ENCODE measurements at regions not wholly inside any gene's neighbourhood (a gene's known extent, or its start where the extent isn't known, plus 50 kb on each side); places are given as distances from the start of the nearest gene placed in this dataset.

DNA sequence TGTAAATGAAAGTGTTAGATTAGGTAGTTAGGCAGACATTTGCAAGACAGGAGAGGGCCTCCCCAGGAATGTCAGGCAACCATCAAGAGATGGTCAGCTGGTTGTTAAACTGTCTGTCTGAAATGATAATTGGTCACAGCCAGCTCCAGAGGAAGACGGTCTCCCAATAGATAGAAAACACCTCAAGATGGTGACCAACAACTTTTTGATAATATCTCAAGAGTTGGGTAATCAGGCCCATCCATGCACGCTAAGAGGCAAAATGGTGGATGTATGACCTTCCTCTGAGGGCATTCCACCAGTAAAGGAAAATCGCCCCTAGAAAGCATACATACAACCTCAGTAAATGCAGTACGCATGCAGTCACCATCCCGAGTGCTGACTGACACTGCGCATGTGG is 118.2 kb downstream of the MAP3K21 start:
- DNase-seq (ENCODE audit: extremely low read depth, low read depth) = no peak
- TF ChIP-seq, protein P1, sequence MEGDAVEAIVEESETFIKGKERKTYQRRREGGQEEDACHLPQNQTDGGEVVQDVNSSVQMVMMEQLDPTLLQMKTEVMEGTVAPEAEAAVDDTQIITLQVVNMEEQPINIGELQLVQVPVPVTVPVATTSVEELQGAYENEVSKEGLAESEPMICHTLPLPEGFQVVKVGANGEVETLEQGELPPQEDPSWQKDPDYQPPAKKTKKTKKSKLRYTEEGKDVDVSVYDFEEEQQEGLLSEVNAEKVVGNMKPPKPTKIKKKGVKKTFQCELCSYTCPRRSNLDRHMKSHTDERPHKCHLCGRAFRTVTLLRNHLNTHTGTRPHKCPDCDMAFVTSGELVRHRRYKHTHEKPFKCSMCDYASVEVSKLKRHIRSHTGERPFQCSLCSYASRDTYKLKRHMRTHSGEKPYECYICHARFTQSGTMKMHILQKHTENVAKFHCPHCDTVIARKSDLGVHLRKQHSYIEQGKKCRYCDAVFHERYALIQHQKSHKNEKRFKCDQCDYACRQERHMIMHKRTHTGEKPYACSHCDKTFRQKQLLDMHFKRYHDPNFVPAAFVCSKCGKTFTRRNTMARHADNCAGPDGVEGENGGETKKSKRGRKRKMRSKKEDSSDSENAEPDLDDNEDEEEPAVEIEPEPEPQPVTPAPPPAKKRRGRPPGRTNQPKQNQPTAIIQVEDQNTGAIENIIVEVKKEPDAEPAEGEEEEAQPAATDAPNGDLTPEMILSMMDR (IDR thresholded peaks at IDR 0.05; ENCODE audit: low read depth, low read length) = no peak

DNA sequence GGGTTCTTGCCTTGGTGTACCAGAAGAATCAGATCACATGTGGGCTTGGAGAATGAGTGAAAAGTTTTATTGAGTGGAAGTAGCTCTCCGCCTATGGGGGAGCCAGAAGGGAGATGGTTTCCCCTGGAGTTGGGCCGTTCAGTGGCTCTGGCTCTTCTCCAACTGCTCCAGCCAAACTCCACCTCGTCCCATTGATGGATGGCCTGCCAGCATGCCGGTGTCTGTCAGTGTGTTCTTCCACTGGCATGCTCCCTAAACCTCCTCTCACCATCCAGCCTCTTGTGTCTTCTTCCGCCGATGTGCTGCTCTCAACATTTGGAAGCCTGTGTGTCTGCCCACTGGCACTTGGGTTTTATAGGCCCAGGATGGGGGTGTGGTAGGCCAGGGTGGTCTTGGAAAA is 119.4 kb downstream of the MAP3K21 start:
- TF ChIP-seq, protein P1 (IDR thresholded peaks at IDR 0.05; ENCODE audit: low read depth, low read length) = no peak
- DNase-seq (ENCODE audit: extremely low read depth, low read depth) = no peak

DNA sequence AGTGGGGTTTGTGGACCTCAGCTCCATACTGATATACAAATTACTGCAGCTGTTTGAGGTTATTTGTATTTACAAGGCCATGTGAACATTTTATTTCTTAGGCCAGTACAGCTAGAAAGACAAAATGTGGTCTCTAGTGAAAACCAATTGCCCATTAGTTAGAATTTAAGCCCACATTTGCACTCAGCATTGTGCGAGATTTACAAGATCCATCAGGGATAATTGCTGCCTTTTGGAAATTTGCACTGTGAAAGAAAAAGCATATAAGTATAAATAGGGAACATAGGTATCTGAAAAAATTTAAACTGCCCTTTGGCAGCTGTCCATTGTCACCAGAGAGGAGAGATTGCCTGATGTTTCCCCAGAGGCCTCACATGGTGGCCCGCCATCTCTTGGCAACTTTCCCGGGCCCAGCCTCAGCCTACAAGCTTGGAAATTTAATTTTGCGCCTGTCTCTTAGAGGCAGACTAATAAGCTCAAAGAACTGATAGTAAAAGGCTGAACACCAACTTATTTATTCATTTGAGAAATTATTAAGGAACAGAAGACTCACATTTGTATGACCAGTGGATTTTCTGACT is 120.7 kb downstream of the MAP3K21 start:
- TF ChIP-seq, protein P1 (IDR thresholded peaks at IDR 0.05; ENCODE audit: low read depth, low read length) = no peak
- DNase-seq (ENCODE audit: extremely low read depth, low read depth) = no peak

DNA sequence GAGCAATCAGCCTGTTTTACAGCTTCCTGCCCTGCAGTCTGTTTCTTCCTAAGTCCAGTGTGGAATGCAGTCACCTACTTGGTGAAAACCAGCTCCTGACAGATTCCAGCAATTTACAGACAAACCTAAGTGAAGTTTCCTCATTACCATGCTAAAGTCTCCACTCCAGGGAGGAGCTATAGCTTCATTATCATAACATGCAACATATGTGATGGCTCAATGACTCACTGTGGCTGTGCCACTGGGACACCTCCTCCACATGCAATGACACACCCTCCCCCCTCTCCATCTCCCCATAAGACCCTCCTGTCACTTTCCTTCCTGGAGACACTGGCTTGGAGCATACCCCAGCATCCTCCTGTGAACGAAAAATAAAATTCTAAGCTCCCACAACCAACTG is 125.2 kb downstream of the MAP3K21 start:
- DNase-seq (ENCODE audit: extremely low read depth, low read depth) = no peak
- TF ChIP-seq, protein P1 (IDR thresholded peaks at IDR 0.05; ENCODE audit: low read depth, low read length) = no peak

DNA sequence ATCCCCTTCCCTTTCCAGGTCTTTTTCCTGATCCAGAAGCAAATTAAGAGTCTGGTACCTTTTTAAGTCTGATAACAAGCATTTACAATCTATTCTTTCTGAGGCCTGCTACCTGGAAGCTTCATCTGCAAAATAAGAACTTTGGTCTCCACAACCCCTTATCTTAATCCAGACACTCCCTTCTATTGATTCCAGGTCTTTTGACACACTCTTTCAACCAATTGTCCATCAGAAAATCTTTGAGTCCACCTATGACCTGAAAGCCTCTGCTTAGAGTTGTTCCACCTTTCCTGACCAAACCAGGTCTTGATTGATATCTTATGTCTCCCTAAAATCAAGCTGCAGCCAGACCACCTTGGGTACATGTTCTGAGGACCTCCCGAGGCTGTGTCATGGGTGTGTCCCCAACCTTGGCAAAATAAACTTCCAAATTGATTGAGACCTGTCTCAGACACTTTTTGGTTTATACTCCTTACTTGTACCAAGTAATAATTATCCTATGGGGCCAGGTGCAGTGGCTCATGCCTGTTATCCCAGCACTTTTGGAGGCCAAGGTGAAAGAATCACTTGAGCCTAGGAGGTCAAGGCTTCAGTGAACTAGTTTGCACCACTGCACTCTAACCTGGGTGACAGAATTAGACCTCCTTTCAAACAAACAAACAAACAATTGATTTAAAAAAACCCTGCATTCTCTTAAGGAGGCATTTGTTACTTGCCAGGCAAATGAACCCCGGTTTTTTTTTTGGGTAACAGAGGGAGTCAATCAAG is 126.1 kb downstream of the MAP3K21 start:
- TF ChIP-seq, protein P1 (IDR thresholded peaks at IDR 0.05; ENCODE audit: low read depth, low read length) = no peak
- DNase-seq (ENCODE audit: extremely low read depth, low read depth) = no peak

DNA sequence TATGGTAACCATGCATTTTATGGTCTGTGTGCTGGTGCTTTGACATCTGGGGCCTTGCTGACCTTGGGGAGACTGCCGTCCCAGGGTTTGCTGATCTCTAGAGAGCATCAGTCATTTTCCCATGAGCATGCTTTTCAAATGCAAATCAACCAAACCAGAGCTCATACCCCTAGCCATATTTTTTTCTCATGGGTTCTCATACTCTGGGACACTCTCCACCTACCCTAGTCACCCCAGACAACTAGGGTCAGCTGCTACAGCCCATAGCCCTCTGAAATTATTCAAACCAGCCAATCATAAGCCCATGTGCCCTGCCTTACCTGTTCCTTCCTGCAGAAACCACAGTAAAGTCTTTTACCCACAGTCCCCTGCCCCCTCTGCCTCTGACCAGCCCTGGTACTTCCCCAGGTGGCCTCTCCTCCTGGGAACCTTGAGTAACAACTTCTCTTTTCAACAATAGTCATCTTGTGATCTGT is 132.0 kb downstream of the MAP3K21 start:
- TF ChIP-seq, protein P1 (IDR thresholded peaks at IDR 0.05; ENCODE audit: low read depth, low read length) = no peak
- DNase-seq (ENCODE audit: extremely low read depth, low read depth) = no peak

DNA sequence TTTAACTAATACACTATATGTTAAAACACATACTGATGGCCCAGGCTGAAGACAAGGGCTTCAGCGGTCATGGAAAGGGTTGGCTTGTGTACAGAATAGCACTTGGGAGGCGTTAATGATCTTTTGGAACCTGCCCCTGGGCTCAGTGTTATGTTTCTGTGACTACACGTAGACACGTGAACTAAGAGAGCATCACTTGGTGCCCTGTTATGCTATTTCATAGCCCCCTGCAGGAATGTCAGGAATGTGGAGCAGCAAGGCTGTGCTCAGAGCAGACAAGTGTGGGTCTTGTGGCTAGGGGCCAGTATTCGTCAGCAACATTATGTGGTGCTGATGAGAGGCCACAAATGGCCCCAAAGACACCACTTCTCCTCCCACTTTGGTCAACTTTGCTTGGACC is 132.4 kb downstream of the MAP3K21 start:
- TF ChIP-seq, protein P1 (IDR thresholded peaks at IDR 0.05; ENCODE audit: low read depth, low read length) = no peak
- no peak for DNase-seq (ENCODE audit: extremely low read depth, low read depth)
